ENCODE measurements at regions not wholly inside any gene's neighbourhood (a gene's known extent, or its start where the extent isn't known, plus 50 kb on each side); places are given as distances from the start of the nearest gene placed in this dataset.
A peak's percentile ranks its signal among the peaks of the same experiment; 100 is the strongest.

- Histone ChIP-seq H3K4me3 (ENCODE audit: low read length in 3 of 3) (no peak overlapping the region), H3K36me3 (ENCODE audit: control insufficient read depth in 2 of 3, insufficient read depth in 3 of 3, low read length in 3 of 3) (no peaks in the 10 kb centered on the region), H3K4me1 (ENCODE audit: control insufficient read depth in 2 of 3, insufficient read depth in 2 of 3, low read depth in 1 of 3, low read length in 3 of 3) (no peaks in the 10 kb centered on the region), H3K9ac (ENCODE audit: low read length in 3 of 3) (no peak overlapping the region), H3K27me3 (ENCODE audit: control insufficient read depth, insufficient read depth, low read length) (no peaks in the 10 kb centered on the region), H3K27ac (ENCODE audit: low read depth in 2 of 2, low read length in 2 of 2) (no peak overlapping the region), H3K9me3 (ENCODE audit: control insufficient read depth in 2 of 3, insufficient read depth in 1 of 3, low read length in 3 of 3) (peaks cover 0 to under 1% (median 0%) of the 10 kb centered on the region in 3 donors)
- FAIRE-seq = no peak
- intact Hi-C loops (cut with DNase I) = no loop called here
- TF ChIP-seq CTCF (IDR thresholded peaks at IDR 0.05; ENCODE audit: borderline replicate concordance, extremely low read depth, insufficient read depth) = no peak
- DNase-seq = no peak
Observed at GRCh38 chr12:128077211-128077916, 189.6 kb upstream of the TMEM132C start.

- Histone ChIP-seq H3K9ac (ENCODE audit: low read length in 3 of 3) (no peak overlapping the region), H3K36me3 (ENCODE audit: control insufficient read depth in 2 of 3, insufficient read depth in 3 of 3, low read length in 3 of 3) (no peaks in the 10 kb centered on the region), H3K4me1 (ENCODE audit: control insufficient read depth in 2 of 3, insufficient read depth in 2 of 3, low read depth in 1 of 3, low read length in 3 of 3) (no peaks in the 10 kb centered on the region), H3K27ac (ENCODE audit: low read depth in 2 of 2, low read length in 2 of 2) (no peak overlapping the region), H3K4me3 (ENCODE audit: low read length in 3 of 3) (no peak overlapping the region), H3K27me3 (ENCODE audit: control insufficient read depth, insufficient read depth, low read length) (no peaks in the 10 kb centered on the region), H3K9me3 (ENCODE audit: control insufficient read depth in 2 of 3, insufficient read depth in 1 of 3, low read length in 3 of 3) (no peaks in the 10 kb centered on the region)
- no peak for TF ChIP-seq CTCF (IDR thresholded peaks at IDR 0.05; ENCODE audit: borderline replicate concordance, extremely low read depth, insufficient read depth)
- no peak for DNase-seq
- intact Hi-C loops (cut with DNase I) = no loop called here
- no peak for FAIRE-seq
Observed at GRCh38 chr12:128077917-128078298, 189.1 kb upstream of the TMEM132C start.

- Histone ChIP-seq H3K4me1 (ENCODE audit: control insufficient read depth in 2 of 3, insufficient read depth in 2 of 3, low read depth in 1 of 3, low read length in 3 of 3) (no peaks in the 10 kb centered on the region), H3K27me3 (ENCODE audit: control insufficient read depth, insufficient read depth, low read length) (no peaks in the 10 kb centered on the region), H3K36me3 (ENCODE audit: control insufficient read depth in 2 of 3, insufficient read depth in 3 of 3, low read length in 3 of 3) (no peaks in the 10 kb centered on the region), H3K9ac (ENCODE audit: low read length in 3 of 3) (no peak overlapping the region), H3K4me3 (ENCODE audit: low read length in 3 of 3) (no peak overlapping the region), H3K9me3 (ENCODE audit: control insufficient read depth in 2 of 3, insufficient read depth in 1 of 3, low read length in 3 of 3) (no peaks in the 10 kb centered on the region), H3K27ac (ENCODE audit: low read depth in 2 of 2, low read length in 2 of 2) (no peak overlapping the region)
- no peak for FAIRE-seq
- peak in 2 of 5 donors; percentile 30 to 43 for DNase-seq
- no peak for TF ChIP-seq CTCF (IDR thresholded peaks at IDR 0.05; ENCODE audit: borderline replicate concordance, extremely low read depth, insufficient read depth)
- intact Hi-C loops (cut with DNase I) = no loop called here
Observed at GRCh38 chr12:128078301-128078971, 188.5 kb upstream of the TMEM132C start.
